HG03066 (cell line): ENCODE measurements at regions not wholly inside any gene's neighbourhood (a gene's known extent, or its start where the extent isn't known, plus 50 kb on each side); places are given as distances from the start of the nearest gene placed in this dataset.
"Not testable (repeated sequence)": the region's sequence is repeated elsewhere in the genome, so short reads cannot be mapped to it uniquely, and the experiment has no call there.

Experiments
- ATAC-seq: cut with Tn5 transposase; IDR thresholded peaks from one replicate; pipeline ENCODE4 v1.9.1; 2021; ENCODE audit warnings: low read depth; ENCODE audit not compliant: unreplicated experiment

DNA sequence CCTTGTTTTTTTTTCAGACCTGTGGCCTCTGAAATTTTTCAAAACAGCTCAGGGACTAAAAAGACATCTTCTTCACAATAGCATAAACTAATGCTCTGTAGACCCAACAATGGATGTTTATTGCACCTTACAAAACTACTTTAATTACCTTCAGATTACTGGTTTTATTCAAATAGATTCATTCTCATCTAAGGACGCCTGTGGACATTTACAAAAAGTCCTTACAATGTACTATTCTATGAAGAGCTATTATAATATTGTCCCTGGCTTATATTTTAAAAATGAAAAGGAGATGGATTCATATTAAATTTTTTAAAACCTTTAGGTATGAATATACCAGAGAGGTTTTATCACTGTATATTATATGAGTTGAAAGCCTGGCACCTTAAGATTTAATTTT is 238.4 kb upstream of the NR5A2 start:
- ATAC-seq, result no peak

DNA sequence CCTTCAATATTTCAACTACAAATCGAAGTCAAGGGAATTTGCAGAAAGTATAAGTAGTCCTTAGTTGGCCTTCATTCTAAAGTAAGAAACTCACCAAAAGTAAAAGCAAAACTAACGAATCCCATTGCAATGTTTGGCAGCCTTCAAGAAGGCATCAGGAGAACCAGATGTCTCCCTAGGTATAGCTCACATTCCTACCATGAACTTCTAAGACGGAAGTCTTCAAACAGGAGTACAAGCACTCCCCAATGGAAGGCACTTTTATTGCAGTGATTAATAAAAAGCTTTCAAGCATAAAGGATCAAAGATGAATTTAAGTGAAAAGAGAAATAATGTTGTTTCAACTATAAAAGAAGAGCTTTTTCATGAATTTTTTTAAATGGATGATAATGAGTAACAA is 236.0 kb upstream of the NR5A2 start:
- ATAC-seq, result no peak

GRCh38 chr1:199792874-199793273 is 234.6 kb upstream of the NR5A2 start:
- ATAC-seq, result no peak

GRCh38 chr1:199794105-199794863 is 233.2 kb upstream of the NR5A2 start:
- ATAC-seq, result no peak

DNA sequence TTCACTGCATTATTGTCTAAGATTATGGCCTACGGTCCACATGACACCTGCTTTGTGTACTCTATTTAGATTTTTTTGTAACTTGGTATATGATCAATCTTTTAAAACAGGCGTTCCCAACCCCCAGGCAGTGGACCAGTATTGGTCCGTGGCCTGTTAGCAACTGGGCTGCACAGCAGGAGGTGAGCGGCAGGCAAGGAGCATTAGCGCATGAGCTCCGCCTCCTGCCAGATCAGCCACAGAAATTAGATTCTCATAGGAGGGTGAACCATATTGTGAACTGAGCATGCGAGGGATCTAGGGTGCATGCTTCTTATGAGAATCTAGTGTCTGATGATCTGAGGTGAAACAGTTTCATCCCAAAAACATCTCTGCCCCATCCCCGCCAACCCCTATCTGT is 228.4 kb upstream of the NR5A2 start:
- no peak for ATAC-seq

- ATAC-seq, result no peak
These were observed 223.0 kb upstream of the NR5A2 start for GRCh38 chr1:199804526-199804925.

- no peak for ATAC-seq
These were observed 219.2 kb upstream of the NR5A2 start for GRCh38 chr1:199808110-199808870.

GRCh38 chr1:199809311-199809710 is 218.2 kb upstream of the NR5A2 start:
- ATAC-seq, result no peak

DNA sequence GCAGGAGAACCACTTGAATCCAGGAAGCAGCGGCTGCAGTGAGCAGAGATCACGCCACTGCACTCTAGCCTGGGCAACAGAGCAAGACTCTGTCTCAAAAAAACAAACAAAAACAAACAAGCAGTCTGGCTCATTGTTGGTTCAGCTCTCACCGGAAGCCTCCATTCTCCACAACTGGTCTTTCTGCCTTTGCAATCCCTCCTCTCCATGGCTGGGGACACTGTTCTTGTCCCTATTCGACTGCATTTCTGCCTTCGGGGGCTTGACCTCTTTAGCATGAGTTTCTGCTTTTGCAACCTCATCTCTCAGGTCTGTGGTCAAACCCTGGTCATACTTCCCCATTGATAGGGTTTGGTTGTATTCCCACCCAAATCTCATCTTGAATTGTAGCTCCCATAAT is 216.3 kb upstream of the NR5A2 start:
- ATAC-seq, result no peak

DNA sequence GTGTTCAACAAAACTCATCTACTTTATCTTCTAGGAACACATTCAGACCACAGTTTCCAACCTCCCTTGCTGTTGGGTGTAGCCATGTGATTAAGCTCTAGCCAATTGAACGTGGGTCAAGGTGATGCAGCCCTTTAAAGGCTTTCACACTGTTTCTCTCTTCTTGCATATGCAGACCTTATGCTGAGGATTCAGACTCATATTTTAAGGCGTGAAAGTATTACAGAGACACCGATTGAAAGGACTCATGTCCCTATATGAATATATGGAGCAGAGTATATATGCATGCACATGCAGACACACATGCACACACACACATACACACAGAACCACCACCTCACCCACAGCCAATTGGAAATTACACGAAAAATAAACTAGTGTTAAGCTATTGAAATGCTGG is 214.3 kb upstream of the NR5A2 start:
- ATAC-seq, result no peak

- ATAC-seq, result no peak
These were observed 211.6 kb upstream of the NR5A2 start for GRCh38 chr1:199815947-199816346.

DNA sequence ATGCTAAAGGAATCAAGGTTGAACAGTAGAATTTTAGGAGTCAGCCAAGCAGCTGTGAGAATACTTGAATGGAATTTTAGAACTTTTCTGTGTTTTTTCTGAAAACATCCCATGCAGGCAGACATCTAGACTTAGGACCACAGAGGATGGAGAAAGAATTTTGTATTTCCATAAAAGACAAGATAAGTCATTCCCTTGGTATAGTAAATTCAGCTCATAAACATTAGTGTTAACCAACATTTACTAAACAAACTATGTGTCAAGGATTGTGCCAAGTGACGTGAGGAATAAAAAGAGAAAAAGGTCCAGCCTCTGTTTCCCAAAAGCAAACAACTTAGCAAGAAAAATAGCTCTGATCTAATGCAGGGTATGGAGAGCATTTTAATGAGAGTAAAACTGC is 210.2 kb upstream of the NR5A2 start:
- ATAC-seq, result no peak

DNA sequence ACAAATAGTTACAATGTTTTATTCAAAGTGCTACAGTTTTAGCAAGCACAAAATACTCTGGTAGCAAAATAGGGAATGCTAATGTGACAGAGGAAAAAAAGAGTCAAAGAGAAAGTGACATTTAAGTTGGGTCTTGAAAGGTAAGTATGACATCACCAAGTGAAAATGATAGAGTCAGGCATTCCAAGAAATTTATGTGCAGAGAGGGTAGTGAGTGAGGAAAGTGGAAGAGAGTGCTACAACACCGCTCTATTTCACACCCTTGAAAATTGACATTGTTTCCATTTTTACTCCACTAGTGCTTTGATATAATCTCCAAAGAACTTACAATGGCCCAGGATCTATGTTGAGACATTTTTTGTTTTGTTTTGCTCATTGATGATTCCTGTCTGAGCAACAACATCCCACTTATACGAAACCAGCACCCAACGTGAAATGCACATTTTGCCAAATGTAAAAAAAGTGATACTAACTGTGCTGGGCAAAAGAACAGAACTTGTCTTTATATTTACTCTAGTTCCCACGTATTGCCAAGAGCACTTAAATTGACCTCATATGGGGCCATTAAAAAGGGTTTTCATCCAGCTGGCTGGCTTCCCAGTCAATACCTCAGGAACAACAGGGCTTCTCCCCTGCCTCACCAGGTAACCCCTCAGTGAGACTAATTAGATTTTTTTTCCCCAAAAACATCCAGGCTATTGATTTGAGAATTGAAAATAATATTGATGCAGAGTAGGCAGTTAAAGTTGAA is 206.3 kb upstream of the NR5A2 start:
- ATAC-seq, result no peak

GRCh38 chr1:199832451-199832850 is 195.1 kb upstream of the NR5A2 start:
- no peak for ATAC-seq

GRCh38 chr1:199834711-199835110 is 192.8 kb upstream of the NR5A2 start:
- ATAC-seq, result no peak

DNA sequence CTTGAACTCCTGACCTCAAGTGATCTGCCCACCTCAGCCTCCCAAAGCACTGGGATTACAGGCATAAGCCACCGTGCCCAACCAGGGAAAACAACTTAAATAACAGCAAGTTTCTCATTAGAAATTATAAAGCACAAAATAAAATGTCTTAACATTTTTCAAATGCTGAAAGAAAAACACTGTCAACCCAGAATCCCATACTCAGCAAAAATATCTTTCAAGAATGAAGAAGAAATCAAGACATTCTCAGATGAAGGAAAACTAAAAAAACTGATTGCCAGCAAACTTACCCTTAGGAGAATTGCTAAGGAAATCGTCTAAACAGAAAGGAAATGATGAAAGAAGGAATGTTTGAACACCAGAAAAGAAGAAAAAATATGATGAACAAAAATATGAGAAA is 191.1 kb upstream of the NR5A2 start:
- ATAC-seq, result no peak

DNA sequence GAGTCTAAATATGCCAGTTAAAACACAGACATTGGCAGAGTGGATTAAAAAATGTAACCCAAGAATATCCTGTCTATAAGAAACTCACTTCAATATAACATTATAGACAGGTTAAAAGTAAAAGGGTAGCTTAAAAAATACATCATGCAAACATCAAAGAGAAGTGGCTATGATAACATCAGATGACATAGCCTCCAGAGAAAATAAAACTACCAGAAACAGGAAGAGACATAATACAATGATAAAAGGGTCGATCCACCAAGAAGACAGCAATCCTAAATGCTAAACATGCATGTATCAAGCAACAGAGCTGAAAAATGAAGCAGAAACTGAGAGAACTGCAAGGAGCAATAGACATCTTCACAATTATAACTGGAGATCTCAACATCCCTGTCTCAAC is 190.2 kb upstream of the NR5A2 start:
- no peak for ATAC-seq

DNA sequence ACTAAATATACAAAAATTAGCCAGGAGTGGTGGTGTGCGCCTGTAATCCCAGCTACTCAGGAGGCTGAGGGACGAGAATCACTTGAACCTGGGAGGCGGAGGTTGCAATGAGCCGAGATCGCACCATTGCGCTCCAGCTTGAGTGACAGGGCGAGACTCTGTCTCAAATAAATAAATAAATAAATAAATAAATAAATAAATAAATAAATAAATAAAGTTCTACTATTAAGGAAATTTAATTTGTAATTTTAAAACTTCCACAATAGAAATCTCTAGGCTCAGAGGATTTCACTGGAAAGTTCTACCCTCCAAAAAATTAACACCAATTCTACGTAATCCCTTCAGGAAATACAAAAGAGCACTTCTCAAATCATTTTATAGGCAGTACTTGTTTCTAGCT is 187.9 kb upstream of the NR5A2 start:
- not testable (repeated sequence) for ATAC-seq

DNA sequence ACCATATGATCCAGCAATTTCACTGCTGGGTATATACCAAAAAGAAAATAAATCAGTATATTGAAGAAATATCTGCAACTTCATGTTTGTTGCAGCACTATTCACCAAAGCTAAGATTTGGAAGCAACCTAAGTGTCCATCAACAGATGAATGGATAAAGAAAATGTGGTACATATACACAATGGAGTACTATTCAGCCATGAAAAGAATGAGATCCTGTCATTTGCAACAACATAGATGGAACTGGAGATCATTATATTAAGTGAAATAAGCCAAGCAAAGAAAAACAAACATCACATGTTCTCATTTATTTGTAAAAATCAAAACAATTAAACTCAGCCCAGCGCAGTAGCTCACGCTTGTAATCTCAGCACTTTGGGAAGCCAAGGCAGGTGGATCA is 184.4 kb upstream of the NR5A2 start:
- not testable (repeated sequence) for ATAC-seq

GRCh38 chr1:199843861-199844260 is 183.6 kb upstream of the NR5A2 start:
- ATAC-seq, result no peak

- ATAC-seq, result no peak
These were observed 180.5 kb upstream of the NR5A2 start for GRCh38 chr1:199847021-199847420.
